CD4-positive, alpha-beta T cell treated with Interleukin-15 for 4 hours (primary cell): ENCODE measurements at regions not wholly inside any gene's neighbourhood (a gene's known extent, or its start where the extent isn't known, plus 50 kb on each side); places are given as distances from the start of the nearest gene placed in this dataset.

Experiments
- DNase-seq: peaks from one replicate; pipeline ENCODE4 v3.0.0-alpha.2; 2020; ENCODE audit warnings: low spot score

DNA sequence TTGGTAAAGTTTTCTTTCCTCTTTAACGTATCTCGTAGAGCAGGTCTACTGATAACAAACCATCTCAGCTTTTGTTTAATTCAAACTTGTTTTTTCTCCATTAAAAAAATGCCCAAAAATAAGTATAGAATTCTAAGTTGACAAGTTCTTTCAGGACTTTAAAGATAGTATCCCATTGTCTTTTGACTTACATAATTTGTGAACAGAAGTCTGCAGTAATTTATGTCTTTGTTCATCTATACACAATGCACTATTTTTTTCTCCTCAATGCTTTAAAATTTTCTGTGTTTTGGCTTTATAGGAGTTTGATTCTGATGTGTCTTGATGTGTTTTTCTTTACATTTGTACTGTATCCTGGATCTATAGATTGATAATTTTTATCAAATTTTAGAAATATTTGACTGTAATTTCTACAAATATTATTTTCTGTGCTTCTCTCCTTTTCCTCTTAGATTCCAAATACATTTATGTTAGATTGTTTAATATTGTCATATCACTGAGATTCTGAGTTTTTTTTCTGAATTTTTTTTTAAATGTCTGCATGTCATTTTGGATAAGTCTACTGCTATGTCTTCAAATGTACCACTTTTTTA, 143.3 kb downstream of the FTCDNL1 start:
- no peak for DNase-seq

GRCh38 chr2:199705538-199705937, 145.5 kb downstream of the FTCDNL1 start:
- DNase-seq: no peak

DNA sequence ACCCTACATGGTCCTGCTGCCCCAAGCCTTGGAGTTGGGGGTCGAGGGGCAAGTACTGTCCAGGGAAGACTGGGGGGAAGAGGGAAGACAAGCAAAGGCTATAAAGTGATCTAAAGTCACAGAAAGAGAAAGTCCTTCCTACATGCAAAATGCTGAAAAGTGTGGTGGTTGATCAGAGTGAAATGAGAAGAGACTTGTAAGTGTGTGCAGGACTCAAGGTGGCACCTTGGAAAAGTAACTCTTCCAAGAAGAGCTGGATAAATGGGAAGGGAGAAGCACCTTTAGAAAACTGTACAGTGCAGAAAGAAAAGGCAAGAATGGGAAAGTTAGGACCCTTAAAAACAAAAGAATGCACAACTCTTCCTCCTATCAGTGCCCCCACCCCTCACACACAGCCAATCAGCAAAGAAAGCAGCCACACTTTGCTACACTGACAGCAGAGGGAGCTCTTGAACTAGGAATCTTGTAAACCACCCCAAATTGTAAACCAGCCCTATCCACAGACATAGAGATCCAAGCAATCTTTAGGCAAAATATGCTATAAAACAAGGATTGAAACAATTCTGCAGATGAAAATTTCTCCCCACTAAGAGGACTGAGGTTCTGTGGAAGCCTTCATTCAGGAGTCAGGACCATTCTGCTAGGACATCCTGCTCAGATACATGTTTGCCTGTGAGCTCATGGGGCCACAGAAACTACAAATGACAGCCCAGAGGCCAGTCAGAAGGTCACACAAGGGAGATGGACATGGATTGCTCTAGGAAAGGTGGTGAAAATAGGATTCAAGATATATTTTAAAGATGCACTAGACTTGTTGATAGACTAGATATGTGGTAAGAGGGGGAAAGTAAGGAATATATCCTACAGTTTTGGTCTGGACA, 146.4 kb downstream of the FTCDNL1 start:
- DNase-seq: peak; percentile 28

- DNase-seq: no peak
These were observed 147.8 kb downstream of the FTCDNL1 start for GRCh38 chr2:199703199-199703598.

GRCh38 chr2:199697469-199697868, 153.5 kb downstream of the FTCDNL1 start:
- no peak for DNase-seq

GRCh38 chr2:199696048-199696447, 154.9 kb downstream of the FTCDNL1 start:
- no peak for DNase-seq

- DNase-seq: no peak
These were observed 157.1 kb downstream of the FTCDNL1 start for GRCh38 chr2:199693861-199694260.

GRCh38 chr2:199692489-199692888, 158.5 kb downstream of the FTCDNL1 start:
- no peak for DNase-seq

GRCh38 chr2:199690225-199690624, 160.8 kb downstream of the FTCDNL1 start:
- no peak for DNase-seq

GRCh38 chr2:199685669-199686068, 165.3 kb downstream of the FTCDNL1 start:
- DNase-seq: no peak

DNA sequence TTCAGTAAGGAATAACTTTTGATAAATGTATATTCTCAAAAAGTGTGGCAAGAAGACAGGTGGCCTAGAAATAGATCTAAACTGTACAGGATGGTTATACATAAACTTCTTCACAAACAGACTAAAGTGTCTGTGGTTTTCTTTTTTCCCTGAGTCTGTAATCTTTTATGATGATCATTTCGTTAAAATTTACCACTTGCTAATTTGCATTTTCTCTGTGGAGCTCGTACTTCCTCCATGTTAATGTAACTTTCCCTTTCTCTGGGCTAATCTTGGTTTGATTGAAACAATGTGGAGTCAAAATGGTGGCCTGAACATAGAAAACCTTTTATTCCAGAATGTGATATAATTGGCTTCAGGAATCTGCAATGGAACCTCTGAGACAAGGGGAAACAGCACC, 166.2 kb downstream of the FTCDNL1 start:
- no peak for DNase-seq

- DNase-seq: no peak
These were observed 166.8 kb downstream of the FTCDNL1 start for GRCh38 chr2:199684168-199684567.

DNA sequence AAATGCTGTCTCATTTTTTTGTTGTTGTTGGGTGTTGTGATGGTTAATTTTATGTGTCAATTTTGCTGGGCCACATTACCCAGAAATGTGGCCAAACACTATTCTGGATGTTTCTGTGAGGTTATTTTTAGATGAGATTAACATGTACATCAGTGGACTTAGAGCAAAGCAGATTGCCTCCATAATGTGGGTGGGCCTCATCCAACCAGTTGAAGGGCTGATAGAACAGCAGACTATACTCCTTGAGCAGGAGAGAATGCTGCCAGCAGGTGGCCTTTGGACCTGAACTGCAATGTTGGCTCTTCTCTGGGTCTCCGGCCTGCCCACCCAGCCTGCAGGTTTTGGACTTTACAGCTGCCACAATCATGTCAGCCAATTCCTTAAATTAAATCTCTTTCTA, 169.0 kb downstream of the FTCDNL1 start:
- DNase-seq: no peak

GRCh38 chr2:199680482-199680881, 170.5 kb downstream of the FTCDNL1 start:
- no peak for DNase-seq

DNA sequence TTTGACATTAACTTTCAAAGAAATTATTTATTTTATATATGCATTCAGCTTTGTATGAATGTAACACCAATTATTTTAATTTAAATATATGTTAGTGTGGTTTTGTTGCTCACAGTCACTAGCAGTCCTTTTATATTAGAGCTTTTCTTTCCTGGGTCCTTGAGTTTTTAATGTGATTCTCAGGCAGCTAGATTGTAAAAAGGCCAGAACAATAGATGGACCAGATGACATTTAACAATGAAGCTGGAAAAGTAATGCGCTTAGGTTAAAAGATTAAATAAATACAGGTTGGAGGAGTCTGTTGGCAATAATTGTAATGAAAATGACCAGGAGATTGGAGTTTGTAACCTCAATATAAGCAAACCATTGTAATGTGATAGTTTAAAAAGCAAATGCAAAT, 171.1 kb downstream of the FTCDNL1 start:
- DNase-seq: no peak

DNA sequence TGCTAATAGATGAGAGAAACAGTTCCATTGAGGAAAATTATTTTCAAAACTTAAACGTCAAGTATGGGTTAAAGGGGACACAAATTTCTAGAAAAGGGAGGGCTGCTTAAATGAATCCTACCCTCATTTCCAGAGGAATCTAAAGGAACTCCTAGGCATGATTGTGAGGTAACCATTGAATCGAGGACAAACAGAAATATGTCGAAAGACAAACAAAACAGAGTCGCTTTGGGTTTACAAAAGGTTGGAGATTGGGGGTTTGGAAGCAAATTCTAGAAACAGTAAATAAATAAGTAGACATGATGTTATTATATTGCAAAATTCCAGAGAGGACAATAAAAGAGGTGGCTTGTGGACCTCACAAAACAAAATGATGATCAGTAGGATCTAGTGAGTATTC, 173.1 kb downstream of the FTCDNL1 start:
- DNase-seq: no peak

DNA sequence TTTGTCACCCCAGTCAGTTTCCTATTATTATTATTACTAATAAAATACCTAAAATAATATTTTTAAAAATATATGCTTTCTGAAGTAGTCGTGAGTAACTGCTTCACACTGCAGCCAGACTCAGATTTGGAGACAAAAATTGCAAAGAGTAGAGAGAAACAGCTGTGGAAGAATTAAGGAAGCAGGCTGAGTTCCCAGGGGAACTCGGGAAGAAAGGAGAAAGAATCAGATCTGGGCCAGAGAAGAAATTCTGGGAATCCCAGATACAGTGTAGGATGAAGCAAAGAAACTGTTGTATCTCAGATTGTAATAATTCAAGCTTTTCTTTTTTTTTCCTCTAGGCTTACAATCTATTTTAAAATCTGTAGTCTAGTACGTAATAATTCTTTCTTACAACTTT, 182.3 kb downstream of the FTCDNL1 start:
- no peak for DNase-seq

- DNase-seq: no peak
These were observed 187.8 kb downstream of the FTCDNL1 start for GRCh38 chr2:199663157-199663556.

- no peak for DNase-seq
These were observed 188.7 kb downstream of the FTCDNL1 start for GRCh38 chr2:199662255-199662654.

DNA sequence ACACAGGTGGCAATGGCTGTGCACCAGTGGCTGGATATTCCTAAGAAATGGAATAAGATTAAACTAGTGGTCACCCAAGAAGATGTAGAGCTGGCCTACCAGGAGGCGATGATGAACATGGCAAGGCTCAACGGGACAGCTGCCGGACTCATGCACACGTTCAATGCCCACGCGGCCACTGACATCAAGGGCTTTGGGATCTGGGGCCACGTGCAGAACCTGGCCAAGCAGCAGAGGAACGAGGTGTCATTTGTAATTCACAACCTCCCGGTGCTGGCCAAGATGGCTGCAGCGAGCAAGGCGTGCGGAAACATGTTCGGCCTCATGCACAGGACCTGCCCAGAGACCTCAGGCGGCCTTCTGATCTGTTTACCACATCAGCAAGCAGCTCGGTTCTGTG, 190.8 kb downstream of the FTCDNL1 start:
- DNase-seq: no peak

GRCh38 chr2:199659207-199659606, 191.8 kb downstream of the FTCDNL1 start:
- DNase-seq: no peak

GRCh38 chr2:199646439-199646838, 188.7 kb upstream of the SATB2 start:
- DNase-seq: no peak

GRCh38 chr2:199631129-199631528, 173.4 kb upstream of the SATB2 start:
- DNase-seq: no peak

GRCh38 chr2:199629301-199629700, 171.6 kb upstream of the SATB2 start:
- no peak for DNase-seq
